GM23338 (cell line): ENCODE measurements at regions not wholly inside any gene's neighbourhood (a gene's known extent, or its start where the extent isn't known, plus 50 kb on each side); places are given as distances from the start of the nearest gene placed in this dataset.

ENCODE experiments used
- ATAC-seq: fragments of 200-7000 bp; cut with Tn5 transposase; 3 replicates; pipeline ENCODE4 v1.9.1; 2020
- DNase-seq: peaks from one replicate; pipeline ENCODE4 v3.0.0-alpha.2; 2015; ENCODE audit warnings: low spot score
- H2AFZ ChIP-seq: fragments of 200-600 bp; sonication (generic); 2 replicates; pipeline ENCODE4 v1.8.0; 2016; ENCODE audit warnings: antibody characterized with exemption, mild to moderate bottlenecking, moderate library complexity
- H3F3A ChIP-seq: fragments of 200-600 bp; sonication (generic); replicated peaks from 2 replicates; pipeline ENCODE4 v1.8.0; 2017; ENCODE audit warnings: antibody characterized with exemption, mixed run types, low read depth
- H3K27ac ChIP-seq: fragments of 200-600 bp; sonication (generic); 2 replicates; pipeline ENCODE4 v1.6.1; 2016; ENCODE audit warnings: low read depth
- H3K27me3 ChIP-seq: fragments of 200-600 bp; sonication (generic); 2 replicates; pipeline ENCODE4 v1.8.0; 2016; ENCODE audit warnings: mild to moderate bottlenecking, mixed run types, moderate library complexity; ENCODE audit not compliant: insufficient read depth
- H3K36me3 ChIP-seq: fragments of 200-600 bp; sonication (generic); 2 replicates; pipeline ENCODE4 v1.8.0; 2016; ENCODE audit warnings: mild to moderate bottlenecking; ENCODE audit not compliant: insufficient read depth
- H3K4me1 ChIP-seq: fragments of 200-600 bp; sonication (generic); 2 replicates; pipeline ENCODE4 v1.8.0; 2016; ENCODE audit warnings: mild to moderate bottlenecking, moderate library complexity; ENCODE audit not compliant: insufficient read depth
- H3K4me2 ChIP-seq: fragments of 200-600 bp; sonication (generic); 2 replicates; pipeline ENCODE4 v1.7.1; 2017; ENCODE audit warnings: mixed run types
- H3K4me3 ChIP-seq: fragments of 200-600 bp; sonication (generic); 2 replicates; pipeline ENCODE4 v1.6.1; 2016; ENCODE audit warnings: mixed run types
- H3K79me2 ChIP-seq: fragments of 200-600 bp; sonication (generic); replicated peaks from 2 replicates; pipeline ENCODE4 v1.8.0; 2017; ENCODE audit warnings: mild to moderate bottlenecking; ENCODE audit not compliant: insufficient read depth
- H3K9me2 ChIP-seq: fragments of 200-600 bp; sonication (generic); 2 replicates; pipeline ENCODE4 v1.8.0; 2017; ENCODE audit not compliant: insufficient read depth
- H4K20me1 ChIP-seq: fragments of 200-600 bp; sonication (generic); replicated peaks from 2 replicates; pipeline ENCODE4 v1.8.0; 2017; ENCODE audit warnings: mild to moderate bottlenecking; ENCODE audit not compliant: insufficient read depth
- H3K27ac Mint-ChIP-seq: 2 replicates; pipeline ENCODE4 v1.8.0; 2020; ENCODE audit warnings: inconsistent platforms, mild to moderate bottlenecking, moderate library complexity, mixed read lengths
- H3K27me3 Mint-ChIP-seq: 3 replicates; pipeline ENCODE4 v1.8.0; 2022; ENCODE audit warnings: low read depth, mild to moderate bottlenecking, moderate library complexity, mixed read lengths, inconsistent platforms; ENCODE audit not compliant: insufficient read depth, poor library complexity
- H3K36me3 Mint-ChIP-seq: 3 replicates; pipeline ENCODE4 v1.8.0; 2021; ENCODE audit warnings: low read depth, mild to moderate bottlenecking, inconsistent platforms, moderate library complexity, mixed read lengths
- H3K4me1 Mint-ChIP-seq: 3 replicates; pipeline ENCODE4 v1.8.0; 2020; ENCODE audit warnings: mild to moderate bottlenecking, inconsistent platforms, mixed read lengths
- H3K4me3 Mint-ChIP-seq: 3 replicates; pipeline ENCODE4 v1.8.0; 2021; ENCODE audit warnings: moderate library complexity, mild to moderate bottlenecking, inconsistent platforms, mixed read lengths
- H3K9me3 Mint-ChIP-seq: 3 replicates; pipeline ENCODE4 v1.8.0; 2020; ENCODE audit warnings: moderate library complexity, mild to moderate bottlenecking, inconsistent platforms, mixed read lengths
- CREB1 ChIP-seq: fragments of 250-450 bp; sonication (Bioruptor Pico); IDR thresholded peaks from 2 replicates; pipeline ENCODE4 v1.5.0; 2020; ENCODE audit warnings: low read depth, mild to moderate bottlenecking, moderate library complexity
- EZH2phosphoT487 ChIP-seq: fragments of 200-600 bp; sonication (generic); IDR thresholded peaks from one replicate; pipeline ENCODE4 v1.8.1; 2018; ENCODE audit warnings: antibody characterized with exemption; ENCODE audit not compliant: unreplicated experiment
- JUNB ChIP-seq: IDR thresholded peaks from one replicate; pipeline ENCODE4 v1.6.1; 2016; ENCODE audit warnings: antibody characterized with exemption; ENCODE audit not compliant: unreplicated experiment
- NANOG ChIP-seq: IDR thresholded peaks from 2 replicates; pipeline ENCODE4 v1.6.1; 2016; ENCODE audit warnings: antibody characterized with exemption, borderline replicate concordance
- POLR2AphosphoS5 ChIP-seq: IDR thresholded peaks from 2 replicates; pipeline ENCODE4 v1.6.1; 2016; ENCODE audit warnings: antibody characterized with exemption, low read depth
- STAT1 ChIP-seq: IDR thresholded peaks from one replicate; pipeline ENCODE4 v1.6.1; 2016; ENCODE audit warnings: antibody characterized with exemption; ENCODE audit not compliant: unreplicated experiment
- ZNF114 ChIP-seq: fragments of 250-450 bp; sonication (Bioruptor Pico); IDR thresholded peaks from 2 replicates; pipeline ENCODE4 v1.5.0; 2020; ENCODE audit warnings: mild to moderate bottlenecking, moderate library complexity
- ZNF331 ChIP-seq: fragments of 250-450 bp; sonication (Bioruptor Pico); IDR thresholded peaks from 2 replicates; pipeline ENCODE4 v1.5.0; 2020; ENCODE audit warnings: low read depth, mild to moderate bottlenecking, moderate library complexity
- TF ChIP-seq, protein P1 (sequence below): IDR thresholded peaks from 2 replicates; pipeline ENCODE4 v1.6.1; 2016; ENCODE audit warnings: antibody characterized with exemption
- TF ChIP-seq, protein P2 (sequence below): IDR thresholded peaks from one replicate; pipeline ENCODE4 v1.6.1; 2018; ENCODE audit warnings: antibody characterized with exemption; ENCODE audit not compliant: unreplicated experiment
- TF ChIP-seq, protein P3 (sequence below), 2 experiments: fragments of 200-600 bp in 1 of 2; sonication (generic) in 1 of 2; conservative IDR thresholded peaks; 2 replicates each; pipeline versions ENCODE4 v1.5.1 to v1.6.1; 2016 to 2017; ENCODE audit warnings: antibody characterized with exemption in 2 of 2, low read depth in 2 of 2, mild to moderate bottlenecking in 2 of 2, moderate library complexity in 1 of 2

DNA sequence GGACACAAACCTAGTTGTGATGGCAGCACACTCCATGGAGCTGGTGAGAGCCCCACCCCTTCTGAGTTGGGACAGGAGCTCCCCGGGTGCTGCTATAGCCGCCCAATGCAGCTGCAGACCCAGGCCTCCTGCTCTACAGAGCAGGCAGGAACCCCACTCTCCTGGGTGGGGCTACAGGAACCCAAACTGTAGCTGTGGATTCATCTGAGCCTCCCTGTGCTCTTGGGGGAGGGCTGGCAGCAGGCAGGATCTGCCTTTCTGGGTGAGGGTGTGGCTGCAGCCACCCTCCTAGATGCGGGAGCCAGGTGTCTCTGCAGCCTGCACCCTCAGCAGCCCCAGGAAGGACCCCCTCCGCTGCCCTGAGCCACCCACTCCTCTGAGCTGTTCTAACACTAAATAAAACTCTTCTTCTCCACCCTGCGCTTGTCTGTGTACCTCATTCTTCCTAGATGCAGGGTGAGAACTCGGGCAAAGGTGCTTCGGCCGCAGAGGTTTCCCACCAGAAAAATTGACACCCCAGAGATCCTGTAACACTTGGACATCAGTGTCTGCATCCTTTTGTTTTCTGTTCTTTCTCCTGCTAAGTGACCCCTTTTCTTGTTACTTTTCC, 55.2 kb upstream of the KIF13A start:
- H3F3A ChIP-seq, result no peaks in the 10 kb centered on the region
- H3K4me1 ChIP-seq, result peaks cover 9% of the 10 kb centered on the region
- no peaks in the 10 kb centered on the region for H3K27me3 ChIP-seq
- peaks cover 12% of the 10 kb centered on the region for H3K4me1 Mint-ChIP-seq
- no peaks in the 10 kb centered on the region for H4K20me1 ChIP-seq
- ATAC-seq (peak; percentile 43), DNase-seq (no peak)
- no peak overlapping the region for H3K27ac ChIP-seq
- no peaks in the 10 kb centered on the region for H3K36me3 Mint-ChIP-seq
- H3K4me3 ChIP-seq, result no peak overlapping the region
- no peak for TF ChIP-seq ZNF331 (CRISPR knock-in tag)
- no peak overlapping the region for H3K4me3 Mint-ChIP-seq
- H3K9me2 ChIP-seq, result no peaks in the 10 kb centered on the region; the same call in 1 of the 2 replicates
- peak overlapping the region; percentile 76; the same call in 1 of the 2 replicates for H2AFZ ChIP-seq
- peaks cover 2% of the 10 kb centered on the region for H3K27me3 Mint-ChIP-seq
- no peaks in the 10 kb centered on the region for H3K36me3 ChIP-seq
- H3K27ac Mint-ChIP-seq, result no peak overlapping the region
- H3K4me2 ChIP-seq, result no peak overlapping the region
- H3K9me3 Mint-ChIP-seq, result no peaks in the 10 kb centered on the region
- no peaks in the 10 kb centered on the region for H3K79me2 ChIP-seq

DNA sequence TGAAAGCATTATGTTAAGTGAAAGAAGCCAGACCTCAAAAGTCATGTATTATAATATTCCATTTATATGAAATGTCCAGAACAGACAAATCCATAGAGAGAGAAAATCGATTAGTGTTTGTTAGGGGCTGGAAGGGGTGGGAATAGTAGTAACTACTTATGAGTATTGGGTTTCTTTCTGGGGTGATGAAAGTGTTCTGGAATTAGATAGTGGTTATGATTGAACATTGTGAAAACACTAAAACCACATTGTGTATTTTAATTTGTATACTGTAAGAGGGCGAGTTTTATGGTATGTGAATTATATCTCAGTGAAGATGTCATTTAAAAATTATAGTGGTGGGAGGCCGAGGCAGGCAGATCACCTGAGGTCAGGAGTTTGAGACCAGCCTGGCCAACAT, 52.0 kb upstream of the KIF13A start:
- H3K36me3 Mint-ChIP-seq, result no peaks in the 10 kb centered on the region
- H3K27ac Mint-ChIP-seq, result no peak overlapping the region
- ATAC-seq, result no peak
- Histone ChIP-seq H3K36me3 (no peaks in the 10 kb centered on the region), H3K79me2 (no peaks in the 10 kb centered on the region), H3F3A (no peaks in the 10 kb centered on the region), H3K4me3 (no peak overlapping the region), H3K27me3 (no peaks in the 10 kb centered on the region), H3K4me1 (peaks cover 4% of the 10 kb centered on the region), H4K20me1 (no peaks in the 10 kb centered on the region), H3K9me2 (no peaks in the 10 kb centered on the region), H3K27ac (no peak overlapping the region), H3K4me2 (no peak overlapping the region), H2AFZ (no peak overlapping the region)
- H3K4me1 Mint-ChIP-seq, result peaks cover 12% of the 10 kb centered on the region
- no peaks in the 10 kb centered on the region for H3K9me3 Mint-ChIP-seq
- DNase-seq, result no peak
- H3K27me3 Mint-ChIP-seq, result peaks cover 2% of the 10 kb centered on the region
- no peak overlapping the region for H3K4me3 Mint-ChIP-seq
- TF ChIP-seq ZNF331 (CRISPR knock-in tag) (no peak), EZH2phosphoT487 (no peak), CREB1 (CRISPR knock-in tag) (no peak), POLR2AphosphoS5 (no peak), ZNF114 (CRISPR knock-in tag) (no peak), STAT1 (no peak), JUNB (no peak), NANOG (no peak)
- TF ChIP-seq, protein P1, sequence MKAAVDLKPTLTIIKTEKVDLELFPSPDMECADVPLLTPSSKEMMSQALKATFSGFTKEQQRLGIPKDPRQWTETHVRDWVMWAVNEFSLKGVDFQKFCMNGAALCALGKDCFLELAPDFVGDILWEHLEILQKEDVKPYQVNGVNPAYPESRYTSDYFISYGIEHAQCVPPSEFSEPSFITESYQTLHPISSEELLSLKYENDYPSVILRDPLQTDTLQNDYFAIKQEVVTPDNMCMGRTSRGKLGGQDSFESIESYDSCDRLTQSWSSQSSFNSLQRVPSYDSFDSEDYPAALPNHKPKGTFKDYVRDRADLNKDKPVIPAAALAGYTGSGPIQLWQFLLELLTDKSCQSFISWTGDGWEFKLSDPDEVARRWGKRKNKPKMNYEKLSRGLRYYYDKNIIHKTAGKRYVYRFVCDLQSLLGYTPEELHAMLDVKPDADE, result no peak
- TF ChIP-seq, protein P2, sequence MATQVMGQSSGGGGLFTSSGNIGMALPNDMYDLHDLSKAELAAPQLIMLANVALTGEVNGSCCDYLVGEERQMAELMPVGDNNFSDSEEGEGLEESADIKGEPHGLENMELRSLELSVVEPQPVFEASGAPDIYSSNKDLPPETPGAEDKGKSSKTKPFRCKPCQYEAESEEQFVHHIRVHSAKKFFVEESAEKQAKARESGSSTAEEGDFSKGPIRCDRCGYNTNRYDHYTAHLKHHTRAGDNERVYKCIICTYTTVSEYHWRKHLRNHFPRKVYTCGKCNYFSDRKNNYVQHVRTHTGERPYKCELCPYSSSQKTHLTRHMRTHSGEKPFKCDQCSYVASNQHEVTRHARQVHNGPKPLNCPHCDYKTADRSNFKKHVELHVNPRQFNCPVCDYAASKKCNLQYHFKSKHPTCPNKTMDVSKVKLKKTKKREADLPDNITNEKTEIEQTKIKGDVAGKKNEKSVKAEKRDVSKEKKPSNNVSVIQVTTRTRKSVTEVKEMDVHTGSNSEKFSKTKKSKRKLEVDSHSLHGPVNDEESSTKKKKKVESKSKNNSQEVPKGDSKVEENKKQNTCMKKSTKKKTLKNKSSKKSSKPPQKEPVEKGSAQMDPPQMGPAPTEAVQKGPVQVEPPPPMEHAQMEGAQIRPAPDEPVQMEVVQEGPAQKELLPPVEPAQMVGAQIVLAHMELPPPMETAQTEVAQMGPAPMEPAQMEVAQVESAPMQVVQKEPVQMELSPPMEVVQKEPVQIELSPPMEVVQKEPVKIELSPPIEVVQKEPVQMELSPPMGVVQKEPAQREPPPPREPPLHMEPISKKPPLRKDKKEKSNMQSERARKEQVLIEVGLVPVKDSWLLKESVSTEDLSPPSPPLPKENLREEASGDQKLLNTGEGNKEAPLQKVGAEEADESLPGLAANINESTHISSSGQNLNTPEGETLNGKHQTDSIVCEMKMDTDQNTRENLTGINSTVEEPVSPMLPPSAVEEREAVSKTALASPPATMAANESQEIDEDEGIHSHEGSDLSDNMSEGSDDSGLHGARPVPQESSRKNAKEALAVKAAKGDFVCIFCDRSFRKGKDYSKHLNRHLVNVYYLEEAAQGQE, result no peak
- TF ChIP-seq, protein P3, sequence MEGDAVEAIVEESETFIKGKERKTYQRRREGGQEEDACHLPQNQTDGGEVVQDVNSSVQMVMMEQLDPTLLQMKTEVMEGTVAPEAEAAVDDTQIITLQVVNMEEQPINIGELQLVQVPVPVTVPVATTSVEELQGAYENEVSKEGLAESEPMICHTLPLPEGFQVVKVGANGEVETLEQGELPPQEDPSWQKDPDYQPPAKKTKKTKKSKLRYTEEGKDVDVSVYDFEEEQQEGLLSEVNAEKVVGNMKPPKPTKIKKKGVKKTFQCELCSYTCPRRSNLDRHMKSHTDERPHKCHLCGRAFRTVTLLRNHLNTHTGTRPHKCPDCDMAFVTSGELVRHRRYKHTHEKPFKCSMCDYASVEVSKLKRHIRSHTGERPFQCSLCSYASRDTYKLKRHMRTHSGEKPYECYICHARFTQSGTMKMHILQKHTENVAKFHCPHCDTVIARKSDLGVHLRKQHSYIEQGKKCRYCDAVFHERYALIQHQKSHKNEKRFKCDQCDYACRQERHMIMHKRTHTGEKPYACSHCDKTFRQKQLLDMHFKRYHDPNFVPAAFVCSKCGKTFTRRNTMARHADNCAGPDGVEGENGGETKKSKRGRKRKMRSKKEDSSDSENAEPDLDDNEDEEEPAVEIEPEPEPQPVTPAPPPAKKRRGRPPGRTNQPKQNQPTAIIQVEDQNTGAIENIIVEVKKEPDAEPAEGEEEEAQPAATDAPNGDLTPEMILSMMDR (conservative IDR thresholded peaks at IDR 0.05; ENCODE audit: low read depth in 2 of 2), result no peak
